Adrenal gland (tissue), 9 donors: ENCODE measurements at regions not wholly inside any gene's neighbourhood (a gene's known extent, or its start where the extent isn't known, plus 50 kb on each side); places are given as distances from the start of the nearest gene placed in this dataset.

ENCODE experiments used
- DNase-seq, 7 donors: peaks; one replicate each; pipeline ENCODE4 v3.0.0-alpha.2; 2019 to 2020
- H3K27ac ChIP-seq, 5 donors: fragments of 200-600 bp; sonication (generic) in 4 of 5; 1 replicate in 3 of 5; 2 replicates in 2 of 5; pipeline versions ENCODE4 v1.5.1 to v1.8.0; 2016 to 2020; ENCODE audit warnings: mild to moderate bottlenecking in 1 of 5
- H3K27me3 ChIP-seq: fragments of 200-600 bp; 2 replicates; pipeline ENCODE4 v1.8.0; 2021
- H3K36me3 ChIP-seq, 2 donors: fragments of 200-600 bp; replicated peaks in 1 of 2; 1 replicate in 1 of 2; 2 replicates in 1 of 2; pipeline versions ENCODE4 v1.5.1 to v1.8.0; 2018 to 2022
- H3K4me1 ChIP-seq, 2 donors: fragments of 200-600 bp; replicated peaks in 1 of 2; 1 replicate in 1 of 2; 2 replicates in 1 of 2; pipeline versions ENCODE4 v1.5.1 to v1.8.0; 2018 to 2021
- H3K4me3 ChIP-seq, 4 donors: fragments of 200-600 bp; sonication (generic) in 3 of 4; one replicate each; pipeline ENCODE4 v1.5.1; 2016 to 2018
- H3K9me3 ChIP-seq, 3 donors: fragments of 200-600 bp; sonication (generic) in 1 of 3; replicated peaks in 1 of 3; 1 replicate in 2 of 3; 2 replicates in 1 of 3; pipeline versions ENCODE4 v1.5.1 to v1.8.0; 2016 to 2021
- CTCF ChIP-seq, 6 experiments: fragments of 450-650 bp in 4 of 6; fragments of 200-600 bp in 2 of 6; sonication (generic) in 1 of 6; IDR thresholded peaks; 1 replicate in 5 of 6; 2 replicates in 1 of 6; pipeline versions ENCODE4 v1.5.1 to v1.8.0; 2016 to 2021; ENCODE audit warnings: antibody characterized with exemption in 6 of 6, mild to moderate bottlenecking in 2 of 6, moderate library complexity in 1 of 6
- POLR2A ChIP-seq, 2 donors: fragments of 450-650 bp; IDR thresholded peaks; one replicate each; pipeline ENCODE4 v1.6.1; 2017; ENCODE audit warnings: antibody characterized with exemption in 2 of 2, mild to moderate bottlenecking in 2 of 2, moderate library complexity in 1 of 2
- WGBS, 4 donors: extraction: QIAGEN DNeasy Blood & Tissue Kit in 2 of 4; methylation state at CpG; one replicate each; pipeline versions ENCODE4 v1.1.5 to v1.1.7; 2013 to 2017; 5-methylcytosine and 5-hydroxymethylcytosine counted together
- intact Hi-C, 2 donors: fragments of 100-400 bp; cut with DNase I; formaldehyde crosslinking; loops; one replicate each; pipeline versions ENCODE4 v1.14.1 to v1.15.0; 2022 to 2023
- donor health status: healthy with polysubstance abuse.
- donor health status: Bipolar disorder and iron deficiency.
- donor health status: DM: yes; HTN: yes; CAD: no.
- donor health status: DM: no; HTN: no; CAD: no.
- donor health status: DM: no; HTN: no; CAD: no.

- intact Hi-C loops = no loop called here
- H3K4me1 ChIP-seq = no peaks in the 10 kb centered on the region
- no peak for TF ChIP-seq CTCF (IDR thresholded peaks at IDR 0.05)
- TF ChIP-seq POLR2A (IDR thresholded peaks at IDR 0.05) = no peak
- no peak overlapping the region for H3K4me3 ChIP-seq
- H3K36me3 ChIP-seq = no peaks in the 10 kb centered on the region
- no peak for DNase-seq
- no peak overlapping the region for H3K27ac ChIP-seq
- no peaks in the 10 kb centered on the region for H3K27me3 ChIP-seq
- H3K9me3 ChIP-seq = no peaks in the 10 kb centered on the region
- 82 to 89% (median 87%) methylated on average over 5 of the region's 5 CpGs for WGBS, 4 donors
These were observed 393.9 kb downstream of the ARHGEF28 start for GRCh38 chr5:74019923-74020322.

- Histone ChIP-seq H3K4me3 (no peak overlapping the region), H3K27ac (no peak overlapping the region), H3K9me3 (no peaks in the 10 kb centered on the region), H3K4me1 (no peaks in the 10 kb centered on the region), H3K36me3 (no peaks in the 10 kb centered on the region), H3K27me3 (no peaks in the 10 kb centered on the region)
- intact Hi-C loops = no loop called here
- peak in 3 of 7 donors; percentile 3 to 36 (median 22) for DNase-seq
- TF ChIP-seq CTCF (IDR thresholded peaks at IDR 0.05) (no peak), POLR2A (IDR thresholded peaks at IDR 0.05) (no peak)
- 55 to 64% (median 59%) methylated on average over 3 of the region's 3 CpGs for WGBS, 4 donors
These were observed 391.8 kb downstream of the ARHGEF28 start for GRCh38 chr5:74017786-74018211.

- no peaks in the 10 kb centered on the region for H3K27me3 ChIP-seq
- H3K27ac ChIP-seq = no peak overlapping the region
- DNase-seq = no peak
- TF ChIP-seq CTCF (IDR thresholded peaks at IDR 0.05) = no peak
- TF ChIP-seq POLR2A (IDR thresholded peaks at IDR 0.05) = no peak
- H3K36me3 ChIP-seq = no peaks in the 10 kb centered on the region
- H3K4me3 ChIP-seq = no peak overlapping the region
- intact Hi-C loops = no loop called here
- H3K4me1 ChIP-seq = no peaks in the 10 kb centered on the region
- 40 to 58% (median 49%) methylated on average over 2 of the region's 2 CpGs for WGBS, 4 donors
- H3K9me3 ChIP-seq = no peaks in the 10 kb centered on the region
These were observed 391.1 kb downstream of the ARHGEF28 start for GRCh38 chr5:74017112-74017511.

- no peak for DNase-seq
- H3K27me3 ChIP-seq = no peaks in the 10 kb centered on the region
- no peaks in the 10 kb centered on the region for H3K36me3 ChIP-seq
- 78 to 94% (median 78%) methylated on average over 4 of the region's 4 CpGs for WGBS, 4 donors
- no peak for TF ChIP-seq CTCF (IDR thresholded peaks at IDR 0.05)
- TF ChIP-seq POLR2A (IDR thresholded peaks at IDR 0.05) = no peak
- no peaks in the 10 kb centered on the region for H3K4me1 ChIP-seq
- no peak overlapping the region for H3K27ac ChIP-seq
- intact Hi-C loops = no loop called here
- H3K9me3 ChIP-seq = no peaks in the 10 kb centered on the region
- H3K4me3 ChIP-seq = no peak overlapping the region
These were observed 390.4 kb downstream of the ARHGEF28 start for GRCh38 chr5:74016373-74016772.
